Liver (tissue), 7 donors: ENCODE measurements at regions not wholly inside any gene's neighbourhood (a gene's known extent, or its start where the extent isn't known, plus 50 kb on each side); places are given as distances from the start of the nearest gene placed in this dataset.

Experiments
- DNase-seq: peaks from one replicate; pipeline ENCODE4 v3.0.0-alpha.2; 2017; ENCODE audit warnings: low spot score
- H3K27ac ChIP-seq, 2 donors: one replicate each; pipeline ENCODE4 v1.7.0; 2013; ENCODE audit warnings: inconsistent platforms in 2 of 2, low read length in 2 of 2, control low read depth in 1 of 2, low read depth in 1 of 2, mild to moderate bottlenecking in 1 of 2
- H3K27me3 ChIP-seq, 4 donors: one replicate each; pipeline versions ENCODE4 v1.6.1 to v1.7.0; 2013; ENCODE audit warnings: low read length in 3 of 4, inconsistent platforms in 1 of 4, mild to moderate bottlenecking in 1 of 4, moderate library complexity in 1 of 4; ENCODE audit not compliant: control insufficient read depth in 4 of 4, insufficient read depth in 4 of 4
- H3K36me3 ChIP-seq, 4 donors: one replicate each; pipeline versions ENCODE4 v1.6.1 to v1.7.0; 2013; ENCODE audit warnings: low read length in 3 of 4, mild to moderate bottlenecking in 3 of 4, low read depth in 1 of 4, moderate library complexity in 1 of 4; ENCODE audit not compliant: control insufficient read depth in 4 of 4, insufficient read depth in 3 of 4
- H3K4me1 ChIP-seq, 4 donors: one replicate each; pipeline versions ENCODE4 v1.6.1 to v1.7.0; 2013; ENCODE audit warnings: low read length in 3 of 4, mild to moderate bottlenecking in 3 of 4, moderate library complexity in 1 of 4; ENCODE audit not compliant: control insufficient read depth in 4 of 4, insufficient read depth in 4 of 4
- H3K4me3 ChIP-seq, 3 donors: one replicate each; pipeline versions ENCODE4 v1.6.1 to v1.7.0; 2013; ENCODE audit warnings: low read length in 3 of 3, control low read depth in 1 of 3, low read depth in 1 of 3, mild to moderate bottlenecking in 1 of 3
- H3K9ac ChIP-seq, 2 donors: one replicate each; pipeline ENCODE4 v1.7.0; 2013; ENCODE audit warnings: low read length in 2 of 2, mild to moderate bottlenecking in 2 of 2, moderate library complexity in 2 of 2, control low read depth in 1 of 2, low read depth in 1 of 2
- H3K9me3 ChIP-seq, 4 donors: one replicate each; pipeline versions ENCODE4 v1.6.1 to v1.7.0; 2013; ENCODE audit warnings: low read length in 3 of 4; ENCODE audit not compliant: control insufficient read depth in 4 of 4
- ATF3 ChIP-seq: IDR thresholded peaks from 2 replicates; pipeline ENCODE4 v1.6.1; 2016; ENCODE audit warnings: antibody characterized with exemption
- EGR1 ChIP-seq, 2 donors: IDR thresholded peaks; 2 replicates each; pipeline ENCODE4 v1.6.1; 2016 to 2018; ENCODE audit warnings: antibody characterized with exemption in 2 of 2, low read depth in 2 of 2
- GABPA ChIP-seq, 2 donors: IDR thresholded peaks in 1 of 2; conservative IDR thresholded peaks in 1 of 2; 2 replicates each; pipeline ENCODE4 v1.6.1; 2016; ENCODE audit warnings: antibody characterized with exemption in 2 of 2, mild to moderate bottlenecking in 1 of 2, moderate library complexity in 1 of 2
- HNF4A ChIP-seq, 2 donors: conservative IDR thresholded peaks; 2 replicates each; pipeline ENCODE4 v1.6.1; 2016; ENCODE audit warnings: antibody characterized with exemption in 2 of 2, mild to moderate bottlenecking in 2 of 2
- HNF4G ChIP-seq: IDR thresholded peaks from 2 replicates; pipeline ENCODE4 v1.6.1; 2016; ENCODE audit warnings: antibody characterized with exemption
- JUND ChIP-seq, 2 donors: IDR thresholded peaks; 2 replicates each; pipeline ENCODE4 v1.6.1; 2016; ENCODE audit warnings: antibody characterized with exemption in 2 of 2
- MAX ChIP-seq: IDR thresholded peaks from 2 replicates; pipeline ENCODE4 v1.6.1; 2016; ENCODE audit warnings: antibody characterized with exemption
- NR2F2 ChIP-seq: IDR thresholded peaks from 2 replicates; pipeline ENCODE4 v1.6.1; 2016; ENCODE audit warnings: antibody characterized with exemption
- RAD21 ChIP-seq, 2 donors: IDR thresholded peaks; 2 replicates each; pipeline ENCODE4 v1.6.1; 2016; ENCODE audit warnings: antibody characterized with exemption in 2 of 2, mild to moderate bottlenecking in 2 of 2
- REST ChIP-seq: IDR thresholded peaks from 2 replicates; pipeline ENCODE4 v1.6.1; 2016; ENCODE audit warnings: antibody characterized with exemption, mild to moderate bottlenecking
- RXRA ChIP-seq, 2 donors: IDR thresholded peaks; 2 replicates each; pipeline ENCODE4 v1.6.1; 2017 to 2018; ENCODE audit warnings: antibody characterized with exemption in 2 of 2, mild to moderate bottlenecking in 1 of 2
- SP1 ChIP-seq: IDR thresholded peaks from 2 replicates; pipeline ENCODE4 v1.6.1; 2018; ENCODE audit warnings: antibody characterized with exemption, mild to moderate bottlenecking
- YY1 ChIP-seq: IDR thresholded peaks from 2 replicates; pipeline ENCODE4 v1.6.1; 2016; ENCODE audit warnings: antibody characterized with exemption, mild to moderate bottlenecking
- ZBTB33 ChIP-seq: IDR thresholded peaks from 2 replicates; pipeline ENCODE4 v1.6.1; 2016; ENCODE audit warnings: antibody characterized with exemption
- WGBS: extraction: QIAGEN DNeasy Blood & Tissue Kit; methylation state at CpG from one replicate; pipeline ENCODE4 v1.1.7; 2013; 5-methylcytosine and 5-hydroxymethylcytosine counted together
- donor health status: healthy.
- donor health status: healthy.
- donor health status: healthy.
- donor health status: healthy.

GRCh38 chr19:29295285-29295684, 82.3 kb upstream of the UQCRFS1 start:
- H3K9ac ChIP-seq: no peak overlapping the region
- DNase-seq: no peak
- H3K36me3 ChIP-seq: no peaks in the 10 kb centered on the region
- no peaks in the 10 kb centered on the region for H3K9me3 ChIP-seq
- H3K27ac ChIP-seq: no peak overlapping the region
- TF ChIP-seq YY1 (no peak), RXRA (IDR thresholded peaks at IDR 0.05) (no peak), ZBTB33 (no peak), HNF4G (no peak), RAD21 (IDR thresholded peaks at IDR 0.05) (no peak), EGR1 (IDR thresholded peaks at IDR 0.05; ENCODE audit: low read depth in 2 of 2) (no peak), SP1 (no peak), ATF3 (no peak), NR2F2 (no peak), REST (no peak), JUND (IDR thresholded peaks at IDR 0.05) (no peak), HNF4A (conservative IDR thresholded peaks at IDR 0.05) (no peak), GABPA (IDR thresholded peaks at IDR 0.05 in 1 of 2, conservative IDR thresholded peaks at IDR 0.05 in 1 of 2) (no peak), MAX (no peak)
- H3K27me3 ChIP-seq: peaks cover 0 to 2% (median 0%) of the 10 kb centered on the region in 4 donors
- H3K4me1 ChIP-seq: no peaks in the 10 kb centered on the region
- H3K4me3 ChIP-seq: no peak overlapping the region
- 43% methylated on average over 2 of the region's 2 CpGs for WGBS

- no peak for DNase-seq
- peaks cover 0 to 2% (median 0%) of the 10 kb centered on the region in 4 donors for H3K27me3 ChIP-seq
- no peaks in the 10 kb centered on the region for H3K4me1 ChIP-seq
- TF ChIP-seq JUND (IDR thresholded peaks at IDR 0.05): no peak
- no peak for TF ChIP-seq NR2F2
- 77% methylated on average over 6 of the region's 6 CpGs for WGBS
- H3K4me3 ChIP-seq: no peak overlapping the region
- H3K9me3 ChIP-seq: no peaks in the 10 kb centered on the region
- no peak overlapping the region for H3K27ac ChIP-seq
- H3K36me3 ChIP-seq: no peaks in the 10 kb centered on the region
- no peak overlapping the region for H3K9ac ChIP-seq
These were observed 84.4 kb upstream of the UQCRFS1 start for GRCh38 chr19:29297381-29297780.
